Lower leg skin (tissue), 3 donors: ENCODE measurements at regions not wholly inside any gene's neighbourhood (a gene's known extent, or its start where the extent isn't known, plus 50 kb on each side); places are given as distances from the start of the nearest gene placed in this dataset.

Source experiments
- CTCF ChIP-seq, 3 donors: fragments of 450-650 bp; IDR thresholded peaks; one replicate each; pipeline ENCODE4 v1.5.1; 2016; ENCODE audit warnings: antibody characterized with exemption in 3 of 3, mild to moderate bottlenecking in 3 of 3, moderate library complexity in 2 of 3
- POLR2A ChIP-seq, 2 donors: fragments of 450-650 bp; IDR thresholded peaks; one replicate each; pipeline ENCODE4 v1.6.1; 2016 to 2017; ENCODE audit warnings: antibody characterized with exemption in 2 of 2, mild to moderate bottlenecking in 1 of 2, moderate library complexity in 1 of 2

DNA sequence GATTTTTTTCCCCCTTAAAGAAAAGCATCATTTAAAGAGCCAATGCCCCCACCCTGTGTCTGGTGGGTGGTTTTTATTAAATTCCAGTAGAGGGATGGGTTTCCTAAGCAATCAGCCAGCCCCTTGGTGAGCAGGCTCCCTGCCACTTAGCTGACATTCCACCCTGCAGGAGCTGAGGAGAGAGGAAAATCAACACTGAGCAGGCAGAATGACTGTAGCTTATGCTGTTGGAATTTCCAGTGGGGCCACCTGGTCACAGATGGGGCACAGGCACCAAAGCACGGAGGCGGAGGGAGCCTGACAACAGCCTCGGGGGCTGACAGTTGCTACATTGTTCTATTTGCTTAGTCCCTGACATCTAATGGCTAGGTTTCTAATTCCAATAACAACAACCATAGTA, 127.7 kb downstream of the TMEM30B start:
- TF ChIP-seq CTCF (IDR thresholded peaks at IDR 0.05) (no peak), POLR2A (IDR thresholded peaks at IDR 0.05) (no peak)
